Sigmoid colon (tissue), 6 donors: ENCODE measurements at regions not wholly inside any gene's neighbourhood (a gene's known extent, or its start where the extent isn't known, plus 50 kb on each side); places are given as distances from the start of the nearest gene placed in this dataset.

ENCODE experiments used
- DNase-seq: peaks from one replicate; pipeline ENCODE4 v3.0.0-alpha.2; 2019
- H3K27ac ChIP-seq, 4 donors: fragments of 200-600 bp; sonication (generic); one replicate each; pipeline ENCODE4 v1.5.1; 2016 to 2019; ENCODE audit warnings: mild to moderate bottlenecking in 1 of 4
- H3K27me3 ChIP-seq, 3 donors: fragments of 200-600 bp; sonication (generic); one replicate each; pipeline ENCODE4 v1.5.1; 2019; ENCODE audit warnings: mild to moderate bottlenecking in 1 of 3
- H3K36me3 ChIP-seq, 4 donors: fragments of 200-600 bp; sonication (generic); one replicate each; pipeline ENCODE4 v1.5.1; 2016 to 2019
- H3K4me1 ChIP-seq, 4 donors: fragments of 200-600 bp; sonication (generic); one replicate each; pipeline ENCODE4 v1.5.1; 2017 to 2019
- H3K4me3 ChIP-seq, 4 donors: fragments of 200-600 bp; sonication (generic); one replicate each; pipeline ENCODE4 v1.5.1; 2017 to 2019; ENCODE audit warnings: mild to moderate bottlenecking in 2 of 4, moderate library complexity in 1 of 4
- H3K9me3 ChIP-seq, 4 donors: fragments of 200-600 bp in 3 of 4; sonication (generic) in 3 of 4; one replicate each; pipeline versions ENCODE4 v1.5.1 to v1.6.1; 2013 to 2019
- EP300 ChIP-seq, 4 donors: sonication (generic); formaldehyde crosslinking; IDR thresholded peaks; one replicate each; pipeline ENCODE4 v1.6.1; 2017; ENCODE audit warnings: antibody characterized with exemption in 4 of 4
- POLR2A ChIP-seq, 2 donors: fragments of 450-650 bp; IDR thresholded peaks; one replicate each; pipeline ENCODE4 v1.6.1; 2016; ENCODE audit warnings: antibody characterized with exemption in 2 of 2, mild to moderate bottlenecking in 2 of 2, moderate library complexity in 2 of 2
- POLR2AphosphoS5 ChIP-seq, 4 donors: sonication (generic); formaldehyde crosslinking; IDR thresholded peaks; one replicate each; pipeline ENCODE4 v1.6.1; 2017; ENCODE audit warnings: antibody characterized with exemption in 4 of 4
- WGBS, 2 donors: extraction: QIAGEN DNeasy Blood & Tissue Kit; methylation state at CpG; one replicate each; pipeline ENCODE4 v1.1.7; 2013; 5-methylcytosine and 5-hydroxymethylcytosine counted together
- intact Hi-C: fragments of 100-400 bp; cut with DNase I; formaldehyde crosslinking; loops from one replicate; pipeline ENCODE4 v1.15.1; 2023
- TF ChIP-seq, protein P1 (sequence below), 4 experiments: fragments of 450-650 bp in 3 of 4; fragments of 200-600 bp in 1 of 4; IDR thresholded peaks; one replicate each; pipeline ENCODE4 v1.5.1; 2016 to 2019; ENCODE audit warnings: antibody characterized with exemption in 4 of 4, mild to moderate bottlenecking in 3 of 4, moderate library complexity in 2 of 4
- donor health status: healthy with polysubstance abuse.
- donor health status: healthy.

DNA sequence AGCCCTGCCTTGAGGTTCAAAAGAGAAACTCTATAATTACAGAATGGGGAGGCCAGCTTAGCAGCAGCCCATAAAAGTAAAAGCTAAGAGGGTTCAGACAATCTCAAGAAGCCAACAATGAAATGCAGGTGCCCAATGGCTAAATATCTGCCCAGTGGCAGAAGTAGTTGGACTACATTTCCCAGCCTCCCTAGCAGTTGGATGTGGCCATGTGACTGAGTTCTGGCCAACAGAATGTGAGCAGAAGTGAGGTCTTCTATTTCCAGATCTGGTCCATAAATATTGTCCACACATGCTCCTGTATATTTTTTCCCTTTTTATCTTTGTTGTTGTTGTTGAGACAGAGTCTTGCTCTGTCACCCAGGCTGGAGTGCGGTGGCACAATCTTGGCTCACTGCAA is 127.9 kb upstream of the NHS start:
- no peaks in the 10 kb centered on the region for H3K9me3 ChIP-seq
- H3K27me3 ChIP-seq = no peaks in the 10 kb centered on the region
- intact Hi-C loops = no loop called here
- 94 to 100% methylated on average over 1 of the region's 1 CpG for WGBS, 2 donors
- no peaks in the 10 kb centered on the region for H3K4me1 ChIP-seq
- H3K4me3 ChIP-seq = no peak overlapping the region
- no peaks in the 10 kb centered on the region for H3K36me3 ChIP-seq
- TF ChIP-seq, protein P1, sequence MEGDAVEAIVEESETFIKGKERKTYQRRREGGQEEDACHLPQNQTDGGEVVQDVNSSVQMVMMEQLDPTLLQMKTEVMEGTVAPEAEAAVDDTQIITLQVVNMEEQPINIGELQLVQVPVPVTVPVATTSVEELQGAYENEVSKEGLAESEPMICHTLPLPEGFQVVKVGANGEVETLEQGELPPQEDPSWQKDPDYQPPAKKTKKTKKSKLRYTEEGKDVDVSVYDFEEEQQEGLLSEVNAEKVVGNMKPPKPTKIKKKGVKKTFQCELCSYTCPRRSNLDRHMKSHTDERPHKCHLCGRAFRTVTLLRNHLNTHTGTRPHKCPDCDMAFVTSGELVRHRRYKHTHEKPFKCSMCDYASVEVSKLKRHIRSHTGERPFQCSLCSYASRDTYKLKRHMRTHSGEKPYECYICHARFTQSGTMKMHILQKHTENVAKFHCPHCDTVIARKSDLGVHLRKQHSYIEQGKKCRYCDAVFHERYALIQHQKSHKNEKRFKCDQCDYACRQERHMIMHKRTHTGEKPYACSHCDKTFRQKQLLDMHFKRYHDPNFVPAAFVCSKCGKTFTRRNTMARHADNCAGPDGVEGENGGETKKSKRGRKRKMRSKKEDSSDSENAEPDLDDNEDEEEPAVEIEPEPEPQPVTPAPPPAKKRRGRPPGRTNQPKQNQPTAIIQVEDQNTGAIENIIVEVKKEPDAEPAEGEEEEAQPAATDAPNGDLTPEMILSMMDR (IDR thresholded peaks at IDR 0.05) = no peak
- TF ChIP-seq EP300 (IDR thresholded peaks at IDR 0.05) (no peak), POLR2A (IDR thresholded peaks at IDR 0.05) (no peak), POLR2AphosphoS5 (IDR thresholded peaks at IDR 0.05) (no peak)
- no peak for DNase-seq
- no peak overlapping the region for H3K27ac ChIP-seq

DNA sequence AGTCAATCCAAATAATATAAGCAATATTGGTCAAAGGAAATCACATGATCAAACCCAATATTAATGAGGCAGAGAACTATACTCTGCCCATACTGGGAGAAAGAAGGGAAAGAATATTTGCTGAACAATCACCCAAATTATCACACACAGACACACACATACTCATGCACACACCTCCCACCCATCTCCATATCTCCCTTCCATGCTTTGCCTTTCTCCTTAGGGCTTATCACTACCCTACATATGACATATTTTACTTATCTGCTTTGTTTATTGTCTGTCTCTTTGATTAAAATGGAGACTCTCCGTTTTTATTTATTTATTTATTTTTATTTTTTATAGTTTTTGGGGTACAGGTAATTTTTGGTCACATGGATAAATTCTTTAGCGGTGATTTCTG is 112.9 kb upstream of the NHS start:
- Histone ChIP-seq H3K4me3 (no peak overlapping the region), H3K27me3 (no peaks in the 10 kb centered on the region), H3K36me3 (no peaks in the 10 kb centered on the region), H3K9me3 (no peaks in the 10 kb centered on the region), H3K4me1 (no peaks in the 10 kb centered on the region), H3K27ac (no peak overlapping the region)
- WGBS, 2 donors = 73 to 79% methylated on average over 2 of the region's 2 CpGs
- no peak for DNase-seq
- intact Hi-C loops = no loop called here
- TF ChIP-seq POLR2AphosphoS5 (IDR thresholded peaks at IDR 0.05) = no peak
- TF ChIP-seq EP300 (IDR thresholded peaks at IDR 0.05) = no peak
- TF ChIP-seq, protein P1 (IDR thresholded peaks at IDR 0.05) = no peak
- no peak for TF ChIP-seq POLR2A (IDR thresholded peaks at IDR 0.05)

DNA sequence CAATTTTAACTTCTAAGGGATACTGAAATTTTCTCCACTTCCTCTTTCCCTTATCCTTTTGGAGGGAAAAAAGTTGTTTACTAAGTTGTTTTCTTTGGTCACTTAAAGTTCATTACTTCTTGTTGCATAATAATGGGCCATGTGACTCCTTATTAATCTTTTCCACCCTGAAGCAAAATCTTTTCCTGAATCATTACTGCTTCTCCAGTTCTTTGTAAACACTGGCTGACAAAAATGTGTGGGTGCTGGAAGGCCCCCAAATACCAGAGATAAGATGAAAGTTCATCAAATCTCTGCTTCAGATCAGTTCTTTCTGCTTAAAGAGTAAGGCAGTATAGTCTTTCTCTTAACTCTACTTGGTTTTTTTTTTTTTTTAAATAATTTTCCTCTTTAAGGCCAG is 108.9 kb upstream of the NHS start:
- intact Hi-C loops = no loop called here
- H3K4me3 ChIP-seq = no peak overlapping the region
- TF ChIP-seq POLR2AphosphoS5 (IDR thresholded peaks at IDR 0.05) (no peak), EP300 (IDR thresholded peaks at IDR 0.05) (no peak)
- TF ChIP-seq, protein P1 (IDR thresholded peaks at IDR 0.05) = no peak

DNA sequence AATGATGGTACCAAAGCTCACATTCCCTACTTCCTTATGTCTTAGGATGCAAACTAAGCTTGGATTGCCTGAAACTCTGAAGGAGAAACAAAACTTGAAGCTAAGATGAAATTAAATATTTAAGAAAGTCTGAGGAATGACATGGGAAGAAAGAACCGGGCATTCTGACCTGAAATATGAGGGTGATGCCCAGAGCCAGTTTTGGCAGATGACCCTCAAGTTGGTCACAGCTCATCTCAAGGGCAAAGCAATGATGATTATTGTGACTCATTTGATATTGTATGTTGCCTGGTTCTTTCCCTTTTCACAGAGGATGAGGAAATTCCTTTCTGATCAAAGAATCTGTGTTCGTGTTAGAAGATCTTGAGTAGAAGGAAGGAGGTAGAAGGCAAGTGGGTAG is 96.0 kb upstream of the NHS start:
- no peak overlapping the region for H3K27ac ChIP-seq
- no peaks in the 10 kb centered on the region for H3K27me3 ChIP-seq
- H3K4me3 ChIP-seq = no peak overlapping the region
- intact Hi-C loops = no loop called here
- WGBS, 2 donors = 86 to 91% methylated on average over 2 of the region's 2 CpGs
- TF ChIP-seq EP300 (IDR thresholded peaks at IDR 0.05) = no peak
- TF ChIP-seq, protein P1 (IDR thresholded peaks at IDR 0.05) = no peak
- TF ChIP-seq POLR2AphosphoS5 (IDR thresholded peaks at IDR 0.05) = no peak
- no peak for TF ChIP-seq POLR2A (IDR thresholded peaks at IDR 0.05)
- no peaks in the 10 kb centered on the region for H3K36me3 ChIP-seq
- H3K9me3 ChIP-seq = no peaks in the 10 kb centered on the region
- H3K4me1 ChIP-seq = no peaks in the 10 kb centered on the region
- no peak for DNase-seq

More for the DNA sequence above, 108.9 kb upstream of the NHS start:
- DNase-seq = no peak
- Histone ChIP-seq H3K27me3 (no peaks in the 10 kb centered on the region), H3K4me1 (no peaks in the 10 kb centered on the region), H3K36me3 (no peaks in the 10 kb centered on the region), H3K9me3 (no peaks in the 10 kb centered on the region), H3K27ac (no peak overlapping the region)

DNA sequence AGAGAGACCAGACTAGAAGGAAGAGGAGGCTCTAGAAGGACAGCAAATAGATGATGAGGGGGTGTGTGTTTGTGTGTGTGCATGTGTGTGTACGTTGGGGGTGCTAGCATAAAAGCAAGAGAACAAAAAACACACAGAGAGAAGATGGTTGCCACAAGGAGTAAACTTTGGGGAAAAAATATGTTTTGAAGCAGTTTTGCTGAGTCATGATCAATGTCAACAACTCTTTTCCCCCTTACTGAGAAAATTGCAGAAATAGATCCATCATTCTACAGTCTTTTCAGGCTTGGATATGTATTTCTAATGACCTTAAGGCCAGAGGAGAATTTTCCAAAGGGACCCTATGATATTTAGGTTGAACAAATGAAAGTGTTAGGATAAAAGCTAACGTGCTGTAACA is 89.0 kb upstream of the NHS start:
- DNase-seq = no peak
- intact Hi-C loops = no loop called here
- Histone ChIP-seq H3K27ac (no peak overlapping the region), H3K4me1 (peaks cover 0 to 4% (median 2%) of the 10 kb centered on the region in 4 donors), H3K9me3 (no peaks in the 10 kb centered on the region), H3K4me3 (no peak overlapping the region), H3K36me3 (no peaks in the 10 kb centered on the region), H3K27me3 (no peaks in the 10 kb centered on the region)
- WGBS, 2 donors = 83 to 91% methylated on average over 2 of the region's 2 CpGs
- TF ChIP-seq, protein P1 (IDR thresholded peaks at IDR 0.05) = no peak
- no peak for TF ChIP-seq POLR2A (IDR thresholded peaks at IDR 0.05)
- TF ChIP-seq EP300 (IDR thresholded peaks at IDR 0.05) = no peak
- no peak for TF ChIP-seq POLR2AphosphoS5 (IDR thresholded peaks at IDR 0.05)
